MCF 10A (cell line): ENCODE measurements at regions not wholly inside any gene's neighbourhood (a gene's known extent, or its start where the extent isn't known, plus 50 kb on each side); places are given as distances from the start of the nearest gene placed in this dataset.

ENCODE experiments used
- BruUV-seq: library from RNA; stranded (reverse); fragments of 400-500 nt; replicated peaks from 2 replicates; lab custom pipeline; 2021; lab: Mats Ljungman, UMichigan
- CTCF ChIA-PET: fragments of 300-600 bp; sonication (Branson Sonifier 250); formaldehyde crosslinking; extraction: SDS; loops from one replicate; lab custom pipeline; 2021; ENCODE audit warnings: antibody characterized with exemption, inconsistent platforms; lab: Yijun Ruan, JAX
- POLR2A ChIA-PET: fragments of 300-600, 350-650 bp; sonication (Branson Sonifier 250); formaldehyde crosslinking; extraction: SDS; loops from one replicate; lab custom pipeline; 2020; ENCODE audit warnings: antibody characterized with exemption, inconsistent platforms; lab: Yijun Ruan, JAX
- DNase-seq: peaks from one replicate; pipeline ENCODE4 v3.0.0-alpha.2; 2018; ENCODE audit not compliant: unreplicated experiment
- H3K27ac Mint-ChIP-seq: one replicate; pipeline ENCODE4 v1.8.0; 2022; ENCODE audit warnings: mild to moderate bottlenecking, low read depth, mixed read lengths; ENCODE audit not compliant: unreplicated experiment
- H3K27me3 Mint-ChIP-seq: one replicate; pipeline ENCODE4 v1.8.0; 2022; ENCODE audit warnings: mixed read lengths; ENCODE audit not compliant: insufficient read depth, unreplicated experiment
- H3K36me3 Mint-ChIP-seq: one replicate; pipeline ENCODE4 v1.8.0; 2022; ENCODE audit warnings: mild to moderate bottlenecking, moderate library complexity, mixed read lengths; ENCODE audit not compliant: insufficient read depth, unreplicated experiment
- H3K4me1 Mint-ChIP-seq: one replicate; pipeline ENCODE4 v1.8.0; 2022; ENCODE audit warnings: mixed read lengths; ENCODE audit not compliant: insufficient read depth, unreplicated experiment
- H3K4me3 Mint-ChIP-seq: one replicate; pipeline ENCODE4 v1.8.0; 2022; ENCODE audit warnings: mild to moderate bottlenecking, moderate library complexity, mixed read lengths; ENCODE audit not compliant: unreplicated experiment
- H3K9me3 Mint-ChIP-seq: one replicate; pipeline ENCODE4 v1.8.0; 2022; ENCODE audit warnings: mixed read lengths; ENCODE audit not compliant: unreplicated experiment
- intact Hi-C: fragments of 100-400 bp; cut with micrococcal nuclease; formaldehyde crosslinking; loops from 2 replicates; pipeline ENCODE4 v1.14.1; 2022
- TF ChIP-seq, protein P1 (sequence below): fragments of 200-600 bp; IDR thresholded peaks from one replicate; pipeline ENCODE4 v1.8.0; 2022; ENCODE audit warnings: antibody characterized with exemption, mild to moderate bottlenecking; ENCODE audit not compliant: unreplicated experiment

DNA sequence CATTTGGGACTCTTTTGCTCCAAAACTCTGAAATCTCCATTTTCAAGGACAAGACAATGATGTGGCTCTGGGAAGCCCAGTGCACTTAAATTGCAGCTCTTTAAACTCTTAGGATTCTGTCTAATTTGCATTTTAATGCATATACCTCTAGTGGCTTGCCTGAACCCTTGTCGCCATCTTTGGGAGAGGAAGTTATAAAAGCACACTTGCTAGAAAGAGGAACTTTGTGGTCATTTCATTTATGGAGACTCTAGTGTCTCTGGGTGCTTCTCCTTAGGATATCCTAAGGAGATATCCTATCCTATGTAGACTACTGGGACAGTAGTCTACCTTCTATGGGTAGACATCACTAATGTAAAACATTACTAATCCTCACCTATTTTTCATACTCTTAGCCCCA is 77.3 kb upstream of the SLC1A3 start:
- intact Hi-C loops, result no loop called here
- no TSS peak for BruUV-seq
- Mint-ChIP-seq H3K4me3 (no peak overlapping the region), H3K9me3 (no peaks in the 10 kb centered on the region), H3K27me3 (no peaks in the 10 kb centered on the region), H3K36me3 (no peaks in the 10 kb centered on the region), H3K27ac (no peak overlapping the region), H3K4me1 (no peaks in the 10 kb centered on the region)
- no peak for DNase-seq
- POLR2A ChIA-PET, result interaction anchor here (0.9 to 1.5 kb wide), 2 partner anchors 11 to 77 kb away, joined by 3 to 4 read pairs; partner anchors contain the start of gene SLC1A3
- CTCF ChIA-PET, result interaction anchor here (0.6 to 1.7 kb wide), 2 partner anchors 47 to 171 kb away, joined by 3 read pairs; no protein-coding TSS in a partner anchor
- TF ChIP-seq, protein P1, sequence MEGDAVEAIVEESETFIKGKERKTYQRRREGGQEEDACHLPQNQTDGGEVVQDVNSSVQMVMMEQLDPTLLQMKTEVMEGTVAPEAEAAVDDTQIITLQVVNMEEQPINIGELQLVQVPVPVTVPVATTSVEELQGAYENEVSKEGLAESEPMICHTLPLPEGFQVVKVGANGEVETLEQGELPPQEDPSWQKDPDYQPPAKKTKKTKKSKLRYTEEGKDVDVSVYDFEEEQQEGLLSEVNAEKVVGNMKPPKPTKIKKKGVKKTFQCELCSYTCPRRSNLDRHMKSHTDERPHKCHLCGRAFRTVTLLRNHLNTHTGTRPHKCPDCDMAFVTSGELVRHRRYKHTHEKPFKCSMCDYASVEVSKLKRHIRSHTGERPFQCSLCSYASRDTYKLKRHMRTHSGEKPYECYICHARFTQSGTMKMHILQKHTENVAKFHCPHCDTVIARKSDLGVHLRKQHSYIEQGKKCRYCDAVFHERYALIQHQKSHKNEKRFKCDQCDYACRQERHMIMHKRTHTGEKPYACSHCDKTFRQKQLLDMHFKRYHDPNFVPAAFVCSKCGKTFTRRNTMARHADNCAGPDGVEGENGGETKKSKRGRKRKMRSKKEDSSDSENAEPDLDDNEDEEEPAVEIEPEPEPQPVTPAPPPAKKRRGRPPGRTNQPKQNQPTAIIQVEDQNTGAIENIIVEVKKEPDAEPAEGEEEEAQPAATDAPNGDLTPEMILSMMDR, result no peak

DNA sequence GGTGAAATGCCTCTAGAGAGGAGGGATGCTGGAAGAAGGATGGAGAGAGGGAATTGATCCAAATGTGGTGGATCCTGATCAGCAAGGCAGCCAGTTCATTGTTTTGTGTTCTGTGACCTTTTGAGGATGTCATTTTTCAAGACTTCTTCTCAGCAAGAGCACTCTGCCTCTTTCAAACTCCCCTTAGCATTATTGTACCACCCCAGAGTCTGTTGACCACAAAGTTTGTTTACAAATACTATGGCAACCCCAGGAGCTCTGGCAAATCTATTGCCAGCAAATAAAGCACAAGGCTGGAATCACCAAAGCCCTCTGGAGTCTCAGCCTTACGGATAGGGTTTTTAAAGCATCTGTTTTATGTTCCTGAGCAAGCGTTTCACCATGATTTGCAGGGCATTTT is 76.2 kb upstream of the SLC1A3 start:
- Mint-ChIP-seq H3K27ac (no peak overlapping the region), H3K4me3 (no peak overlapping the region), H3K4me1 (no peaks in the 10 kb centered on the region), H3K27me3 (no peaks in the 10 kb centered on the region), H3K9me3 (no peaks in the 10 kb centered on the region), H3K36me3 (no peaks in the 10 kb centered on the region)
- ChIA-PET CTCF (interaction anchor here (1.0 to 1.2 kb wide), 2 partner anchors 12 to 167 kb away, joined by 3 to 8 read pairs; no protein-coding TSS in a partner anchor), POLR2A (no interaction called here)
- no TSS peak for BruUV-seq
- intact Hi-C loops, result no loop called here
- no peak for DNase-seq
- TF ChIP-seq, protein P1, result no peak

DNA sequence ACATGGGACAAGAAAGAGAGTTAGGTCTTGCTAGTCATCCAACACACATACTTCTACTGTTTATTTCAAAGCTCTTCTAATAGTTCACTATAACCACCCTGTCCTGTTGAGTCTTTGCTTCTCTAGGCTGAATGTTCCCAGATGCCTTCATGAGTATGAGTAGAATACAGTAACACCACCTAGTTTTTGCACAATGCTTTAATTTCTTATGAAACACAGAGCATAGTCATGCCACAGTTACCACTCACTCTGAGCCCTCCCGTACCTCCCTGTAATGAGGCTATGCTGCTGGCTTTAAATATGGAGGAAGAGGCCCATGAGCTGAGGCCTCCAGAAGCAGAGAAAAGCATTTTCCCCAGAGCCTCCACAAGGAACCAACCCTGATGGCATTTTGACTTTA is 75.0 kb upstream of the SLC1A3 start:
- TF ChIP-seq, protein P1, result no peak
- no peak overlapping the region for H3K27ac Mint-ChIP-seq
- no peaks in the 10 kb centered on the region for H3K36me3 Mint-ChIP-seq
- BruUV-seq, result no TSS peak
- H3K4me1 Mint-ChIP-seq, result no peaks in the 10 kb centered on the region
- no peak overlapping the region for H3K4me3 Mint-ChIP-seq
- no peak for DNase-seq
- ChIA-PET POLR2A (interaction anchor here (0.9 kb wide), 1 partner anchor 125 kb away, joined by 3 read pairs; no protein-coding TSS in a partner anchor), CTCF (interaction anchor here (1.2 kb wide), 1 partner anchor 11 kb away, joined by 3 read pairs; no protein-coding TSS in a partner anchor)
- no peaks in the 10 kb centered on the region for H3K27me3 Mint-ChIP-seq
- intact Hi-C loops, result no loop called here
- H3K9me3 Mint-ChIP-seq, result no peaks in the 10 kb centered on the region

DNA sequence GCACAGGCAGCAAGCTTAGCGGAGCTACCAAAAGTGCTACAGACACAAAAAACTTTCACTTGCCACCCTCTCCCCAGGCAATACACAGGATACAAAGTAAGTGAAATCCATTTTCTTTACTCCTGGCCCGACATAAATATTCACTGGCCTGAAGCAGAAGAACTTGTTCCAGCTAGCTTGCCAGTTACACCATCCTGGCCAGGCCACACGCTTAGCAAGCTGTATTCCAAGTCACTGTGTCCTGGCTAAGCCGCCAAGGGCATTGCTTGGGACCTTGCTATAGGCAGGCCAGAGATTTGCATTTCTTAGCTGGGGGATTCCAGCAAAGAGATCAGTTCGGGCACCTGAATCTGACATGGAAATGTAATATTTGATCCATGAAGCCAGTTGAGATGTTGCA is 71.0 kb upstream of the SLC1A3 start:
- Mint-ChIP-seq H3K27ac (no peak overlapping the region), H3K4me3 (no peak overlapping the region), H3K36me3 (no peaks in the 10 kb centered on the region), H3K4me1 (no peaks in the 10 kb centered on the region), H3K27me3 (no peaks in the 10 kb centered on the region), H3K9me3 (no peaks in the 10 kb centered on the region)
- TF ChIP-seq, protein P1, result no peak
- no peak for DNase-seq
- no TSS peak for BruUV-seq
- POLR2A ChIA-PET, result interaction anchor here (0.6 to 1.1 kb wide), 2 partner anchors 72 to 172 kb away, joined by 3 to 4 read pairs; partner anchors contain the start of gene SLC1A3
- intact Hi-C loops, result no loop called here
- CTCF ChIA-PET, result interaction anchor here (0.6 to 1.7 kb wide), 4 partner anchors 130 to 1985 kb away, joined by 3 to 7 read pairs (median 4); no protein-coding TSS in a partner anchor
